ENCODE measurements at regions not wholly inside any gene's neighbourhood (a gene's known extent, or its start where the extent isn't known, plus 50 kb on each side); places are given as distances from the start of the nearest gene placed in this dataset.

DNA sequence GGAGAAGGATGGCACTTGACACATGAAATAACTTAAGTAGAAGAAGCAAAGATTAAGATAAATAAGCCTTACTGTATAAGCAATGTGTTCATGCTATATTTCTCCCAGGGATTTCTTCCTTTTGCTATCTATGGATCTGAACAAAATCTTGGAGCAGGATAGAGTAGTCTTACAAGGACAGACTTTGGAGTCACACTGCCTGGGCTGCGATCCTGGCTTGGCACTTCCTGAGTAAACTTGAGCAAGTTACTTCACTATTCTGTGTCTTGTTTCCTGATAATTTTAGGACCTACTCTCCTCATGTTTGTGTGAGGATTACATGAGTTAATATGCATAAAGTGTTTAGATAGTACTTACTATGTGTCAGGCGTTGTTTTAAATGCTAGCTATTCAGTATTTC, 340.0 kb upstream of the MAOA start:
- Histone ChIP-seq H3K36me3 (ENCODE audit: control insufficient read depth in 1 of 2, insufficient read depth in 2 of 2, low read length in 2 of 2) (no peaks in the 10 kb centered on the region), H3K27me3 (ENCODE audit: insufficient read depth, low read length) (no peaks in the 10 kb centered on the region), H3K18ac (ENCODE audit: low read length) (no peak overlapping the region), H3K27ac (ENCODE audit: low read depth, low read length) (no peak overlapping the region), H4K91ac (ENCODE audit: low read depth, low read length) (no peak overlapping the region), H4K8ac (ENCODE audit: low read depth, low read length) (no peak overlapping the region), H3K79me2 (ENCODE audit: control insufficient read depth, insufficient read depth, low read length, poor library complexity) (no peaks in the 10 kb centered on the region), H3K4me3 (ENCODE audit: low read depth, low read length) (no peak overlapping the region), H3K23ac (ENCODE audit: low read length) (no peak overlapping the region), H3K79me1 (ENCODE audit: low read length) (no peaks in the 10 kb centered on the region), H3K9ac (ENCODE audit: low read length) (no peak overlapping the region), H2BK120ac (ENCODE audit: insufficient read depth, low read length, poor library complexity) (no peak overlapping the region), H3K4me2 (ENCODE audit: low read length) (no peak overlapping the region), H2AK5ac (ENCODE audit: low read length) (no peak overlapping the region), H2BK12ac (ENCODE audit: low read length) (no peak overlapping the region), H3K4me1 (ENCODE audit: control insufficient read depth in 1 of 2, insufficient read depth in 2 of 2, low read length in 2 of 2) (no peaks in the 10 kb centered on the region), H4K12ac (ENCODE audit: low read depth, low read length) (no peak overlapping the region), H2BK5ac (ENCODE audit: low read depth, low read length, poor library complexity) (no peak overlapping the region), H3K9me3 (ENCODE audit: insufficient read depth, low read depth, low read length) (no peaks in the 10 kb centered on the region), H3K14ac (ENCODE audit: low read length) (no peak overlapping the region), H2AFZ (ENCODE audit: insufficient read depth, low read length, poor library complexity) (no peak overlapping the region), H3K4ac (ENCODE audit: low read depth, low read length) (no peak overlapping the region)
- WGBS (ENCODE audit: extremely low coverage, insufficient coverage, insufficient read length): no CpG with 5 or more reads among the region's 2 CpGs
- no peak for DNase-seq

DNA sequence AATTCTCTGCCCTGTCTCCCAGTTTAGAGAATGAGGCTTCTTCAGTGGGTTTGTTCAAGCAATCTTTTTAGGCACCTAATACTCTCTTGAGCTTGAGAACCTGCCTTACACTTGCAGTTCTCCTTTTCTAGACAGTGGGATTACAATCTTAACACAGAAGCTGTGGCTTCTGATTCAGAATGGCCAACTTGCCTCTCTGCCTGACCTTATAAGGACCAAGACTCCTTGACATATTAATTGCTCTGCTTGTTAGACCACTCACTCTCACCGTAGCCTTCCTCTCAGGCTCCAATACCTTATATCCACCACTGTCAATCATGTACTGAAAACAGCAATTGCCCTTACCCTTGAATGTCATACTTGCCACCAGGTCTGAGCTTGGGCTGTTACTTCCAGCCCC, 338.7 kb upstream of the MAOA start:
- DNase-seq: no peak
- H3K9ac ChIP-seq (ENCODE audit: low read length): no peak overlapping the region
- no peaks in the 10 kb centered on the region for H3K79me1 ChIP-seq (ENCODE audit: low read length)
- H3K4me1 ChIP-seq (ENCODE audit: control insufficient read depth in 1 of 2, insufficient read depth in 2 of 2, low read length in 2 of 2): no peaks in the 10 kb centered on the region
- no peak overlapping the region for H3K27ac ChIP-seq (ENCODE audit: low read depth, low read length)
- WGBS (ENCODE audit: extremely low coverage, insufficient coverage, insufficient read length): no CpG with 5 or more reads among the region's 1 CpG
- no peak overlapping the region for H4K12ac ChIP-seq (ENCODE audit: low read depth, low read length)
- H3K4me3 ChIP-seq (ENCODE audit: low read depth, low read length): no peak overlapping the region
- no peak overlapping the region for H2AK5ac ChIP-seq (ENCODE audit: low read length)
- no peak overlapping the region for H4K8ac ChIP-seq (ENCODE audit: low read depth, low read length)
- no peak overlapping the region for H3K18ac ChIP-seq (ENCODE audit: low read length)
- no peaks in the 10 kb centered on the region for H3K79me2 ChIP-seq (ENCODE audit: control insufficient read depth, insufficient read depth, low read length, poor library complexity)
- H2BK5ac ChIP-seq (ENCODE audit: low read depth, low read length, poor library complexity): no peak overlapping the region
- no peaks in the 10 kb centered on the region for H3K36me3 ChIP-seq (ENCODE audit: control insufficient read depth in 1 of 2, insufficient read depth in 2 of 2, low read length in 2 of 2)
- H3K14ac ChIP-seq (ENCODE audit: low read length): no peak overlapping the region
- no peaks in the 10 kb centered on the region for H3K27me3 ChIP-seq (ENCODE audit: insufficient read depth, low read length)
- H2BK120ac ChIP-seq (ENCODE audit: insufficient read depth, low read length, poor library complexity): no peak overlapping the region
- no peak overlapping the region for H3K23ac ChIP-seq (ENCODE audit: low read length)
- no peak overlapping the region for H3K4ac ChIP-seq (ENCODE audit: low read depth, low read length)
- H4K91ac ChIP-seq (ENCODE audit: low read depth, low read length): no peak overlapping the region
- no peak overlapping the region for H3K4me2 ChIP-seq (ENCODE audit: low read length)
- H2BK12ac ChIP-seq (ENCODE audit: low read length): no peak overlapping the region
- no peaks in the 10 kb centered on the region for H3K9me3 ChIP-seq (ENCODE audit: insufficient read depth, low read depth, low read length)
- no peak overlapping the region for H2AFZ ChIP-seq (ENCODE audit: insufficient read depth, low read length, poor library complexity)

DNA sequence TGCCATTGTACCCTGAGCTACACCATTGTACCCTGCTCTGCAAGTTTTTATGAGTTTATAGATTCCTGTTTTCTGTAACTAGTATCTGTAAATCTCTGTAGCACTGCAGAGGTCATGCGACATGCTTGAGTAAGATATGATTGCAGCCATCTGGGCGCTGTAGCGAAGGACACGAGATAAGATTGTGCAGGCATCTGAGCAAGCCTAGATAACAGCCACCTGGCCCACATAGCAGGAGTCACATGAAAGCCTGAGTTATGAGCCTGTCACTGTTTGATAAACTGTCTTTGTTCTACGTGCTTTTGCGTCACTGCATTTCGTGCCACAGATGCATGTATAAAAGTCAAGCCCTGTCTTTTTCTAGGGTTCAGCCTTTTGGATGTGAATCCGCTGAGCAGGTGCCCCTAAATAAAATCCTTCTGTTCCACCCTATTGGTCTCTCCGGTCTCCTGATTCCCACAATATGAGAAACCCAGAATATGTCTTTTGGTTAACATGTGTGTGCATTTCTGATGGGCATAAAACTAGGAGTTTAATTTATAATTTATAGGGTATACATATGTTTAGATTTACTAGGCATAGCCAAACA, 327.6 kb upstream of the MAOA start:
- Histone ChIP-seq H3K4me1 (ENCODE audit: control insufficient read depth in 1 of 2, insufficient read depth in 2 of 2, low read length in 2 of 2) (no peaks in the 10 kb centered on the region), H4K91ac (ENCODE audit: low read depth, low read length) (no peak overlapping the region), H3K4me3 (ENCODE audit: low read depth, low read length) (no peak overlapping the region), H3K36me3 (ENCODE audit: control insufficient read depth in 1 of 2, insufficient read depth in 2 of 2, low read length in 2 of 2) (no peaks in the 10 kb centered on the region), H2BK120ac (ENCODE audit: insufficient read depth, low read length, poor library complexity) (no peak overlapping the region), H3K23ac (ENCODE audit: low read length) (no peak overlapping the region), H3K18ac (ENCODE audit: low read length) (no peak overlapping the region), H4K8ac (ENCODE audit: low read depth, low read length) (no peak overlapping the region), H3K9me3 (ENCODE audit: insufficient read depth, low read depth, low read length) (no peaks in the 10 kb centered on the region), H2AFZ (ENCODE audit: insufficient read depth, low read length, poor library complexity) (no peak overlapping the region), H2AK5ac (ENCODE audit: low read length) (no peak overlapping the region), H3K27me3 (ENCODE audit: insufficient read depth, low read length) (no peaks in the 10 kb centered on the region), H4K12ac (ENCODE audit: low read depth, low read length) (no peak overlapping the region), H3K27ac (ENCODE audit: low read depth, low read length) (no peak overlapping the region), H3K9ac (ENCODE audit: low read length) (no peak overlapping the region), H3K79me2 (ENCODE audit: control insufficient read depth, insufficient read depth, low read length, poor library complexity) (no peaks in the 10 kb centered on the region), H2BK12ac (ENCODE audit: low read length) (no peak overlapping the region), H3K4ac (ENCODE audit: low read depth, low read length) (no peak overlapping the region), H3K14ac (ENCODE audit: low read length) (no peak overlapping the region), H3K79me1 (ENCODE audit: low read length) (no peaks in the 10 kb centered on the region), H3K4me2 (ENCODE audit: low read length) (no peak overlapping the region), H2BK5ac (ENCODE audit: low read depth, low read length, poor library complexity) (no peak overlapping the region)
- peak; percentile 87 to 88 for DNase-seq
- WGBS (ENCODE audit: extremely low coverage, insufficient coverage, insufficient read length): no CpG with 5 or more reads among the region's 9 CpGs

DNA sequence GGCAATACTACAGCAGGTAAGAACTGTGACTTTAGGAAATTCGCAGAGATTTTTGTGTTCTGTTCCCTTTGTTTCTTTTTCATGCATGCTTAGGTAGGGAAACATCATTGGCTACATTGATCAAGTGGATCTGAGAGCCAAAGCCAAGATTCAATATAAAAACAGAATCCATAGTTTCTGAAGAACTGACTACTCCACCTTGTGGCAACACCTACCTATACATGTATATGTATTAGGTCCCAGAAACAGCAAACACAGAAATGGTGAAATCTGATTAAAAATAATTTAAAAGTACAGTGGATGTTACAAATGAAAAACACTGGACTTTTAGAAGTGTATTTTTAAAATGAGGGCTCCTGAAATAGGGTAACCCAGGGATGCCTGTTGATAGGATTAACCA, 322.6 kb upstream of the MAOA start:
- Histone ChIP-seq H4K12ac (ENCODE audit: low read depth, low read length) (no peak overlapping the region), H3K27me3 (ENCODE audit: insufficient read depth, low read length) (no peaks in the 10 kb centered on the region), H4K8ac (ENCODE audit: low read depth, low read length) (no peak overlapping the region), H2BK120ac (ENCODE audit: insufficient read depth, low read length, poor library complexity) (no peak overlapping the region), H3K9ac (ENCODE audit: low read length) (no peak overlapping the region), H3K4ac (ENCODE audit: low read depth, low read length) (no peak overlapping the region), H3K4me3 (ENCODE audit: low read depth, low read length) (no peak overlapping the region), H3K18ac (ENCODE audit: low read length) (no peak overlapping the region), H4K91ac (ENCODE audit: low read depth, low read length) (no peak overlapping the region), H2BK12ac (ENCODE audit: low read length) (no peak overlapping the region), H3K27ac (ENCODE audit: low read depth, low read length) (no peak overlapping the region), H3K23ac (ENCODE audit: low read length) (no peak overlapping the region), H3K4me2 (ENCODE audit: low read length) (no peak overlapping the region), H2AFZ (ENCODE audit: insufficient read depth, low read length, poor library complexity) (no peak overlapping the region), H2BK5ac (ENCODE audit: low read depth, low read length, poor library complexity) (no peak overlapping the region), H3K79me2 (ENCODE audit: control insufficient read depth, insufficient read depth, low read length, poor library complexity) (no peaks in the 10 kb centered on the region), H3K4me1 (ENCODE audit: control insufficient read depth in 1 of 2, insufficient read depth in 2 of 2, low read length in 2 of 2) (no peaks in the 10 kb centered on the region), H3K79me1 (ENCODE audit: low read length) (no peaks in the 10 kb centered on the region), H3K36me3 (ENCODE audit: control insufficient read depth in 1 of 2, insufficient read depth in 2 of 2, low read length in 2 of 2) (no peaks in the 10 kb centered on the region), H3K9me3 (ENCODE audit: insufficient read depth, low read depth, low read length) (no peaks in the 10 kb centered on the region), H3K14ac (ENCODE audit: low read length) (no peak overlapping the region), H2AK5ac (ENCODE audit: low read length) (no peak overlapping the region)
- WGBS (ENCODE audit: extremely low coverage, insufficient coverage, insufficient read length): no CpG with 5 or more reads among the region's 1 CpG
- DNase-seq: no peak

All from trophoblast cell (in vitro differentiated cells and primary cell).